CD4-positive, alpha-beta T cell (primary cell): ENCODE measurements at regions not wholly inside any gene's neighbourhood (a gene's known extent, or its start where the extent isn't known, plus 50 kb on each side); places are given as distances from the start of the nearest gene placed in this dataset.

ENCODE experiments used
- ATAC-seq: fragments of 200-7000 bp; cut with Tn5 transposase; one replicate; pipeline ENCODE4 v1.10.0; 2022; ENCODE audit warnings: mild to moderate bottlenecking; ENCODE audit not compliant: poor library complexity
- CTCF ChIA-PET: fragments of 350-600 bp; sonication (Branson Sonifier 250); formaldehyde crosslinking; loops from one replicate; lab custom pipeline; 2021; ENCODE audit warnings: antibody characterized with exemption, inconsistent platforms; lab: Charles Lee
- POLR2A ChIA-PET: fragments of 350-600 bp; sonication (Branson Sonifier 250); formaldehyde crosslinking; loops from one replicate; lab custom pipeline; 2021; ENCODE audit warnings: antibody characterized with exemption, inconsistent platforms; lab: Charles Lee
- DNase-seq, 14 experiments: peaks; one replicate each; pipeline ENCODE4 v3.0.0-alpha.2; 2013 to 2020; ENCODE audit warnings: mixed read lengths in 2 of 14
- H3K27ac ChIP-seq, 2 donors: one replicate each; pipeline versions ENCODE4 v1.5.1 to v1.7.0; 2013; ENCODE audit warnings: low read length in 2 of 2, low read depth in 1 of 2, mild to moderate bottlenecking in 1 of 2
- H3K27me3 ChIP-seq, 2 experiments: 1 replicate in 1 of 2; 2 replicates in 1 of 2; pipeline versions ENCODE4 v1.6.1 to v1.7.0; 2013; ENCODE audit warnings: low read length in 2 of 2, control low read depth in 1 of 2, mild to moderate bottlenecking in 1 of 2, moderate library complexity in 1 of 2; ENCODE audit not compliant: insufficient read depth in 2 of 2, control insufficient read depth in 1 of 2
- H3K36me3 ChIP-seq: one replicate; pipeline ENCODE4 v1.6.1; 2013; ENCODE audit warnings: low read length, control low read depth; ENCODE audit not compliant: insufficient read depth
- H3K4me1 ChIP-seq: one replicate; pipeline ENCODE4 v1.6.1; 2013; ENCODE audit warnings: low read length, control low read depth; ENCODE audit not compliant: insufficient read depth
- H3K4me3 ChIP-seq: one replicate; pipeline ENCODE4 v1.5.1; 2013; ENCODE audit warnings: mild to moderate bottlenecking, low read length, moderate library complexity
- H3K9me3 ChIP-seq, 2 experiments: 1 replicate in 1 of 2; 2 replicates in 1 of 2; pipeline versions ENCODE4 v1.6.1 to v1.7.0; 2013; ENCODE audit warnings: low read length in 2 of 2, mild to moderate bottlenecking in 2 of 2, control low read depth in 1 of 2, moderate library complexity in 1 of 2; ENCODE audit not compliant: control insufficient read depth in 1 of 2, insufficient read depth in 1 of 2
- H3K27ac Mint-ChIP-seq: one replicate; pipeline ENCODE4 v1.8.0; 2020; ENCODE audit warnings: mixed read lengths
- H3K27me3 Mint-ChIP-seq: one replicate; pipeline ENCODE4 v1.8.0; 2021; ENCODE audit warnings: mixed read lengths
- H3K36me3 Mint-ChIP-seq: one replicate; pipeline ENCODE4 v1.8.0; 2021; ENCODE audit warnings: low read depth, mixed read lengths
- H3K4me1 Mint-ChIP-seq: one replicate; pipeline ENCODE4 v1.8.0; 2021; ENCODE audit warnings: low read depth, mixed read lengths
- H3K4me3 Mint-ChIP-seq: one replicate; pipeline ENCODE4 v1.8.0; 2020; ENCODE audit warnings: mild to moderate bottlenecking, mixed read lengths
- H3K9me3 Mint-ChIP-seq: one replicate; pipeline ENCODE4 v1.8.0; 2020; ENCODE audit warnings: mixed read lengths
- CTCF ChIP-seq: fragments of 200-600 bp; IDR thresholded peaks from one replicate; pipeline ENCODE4 v1.8.0; 2022; ENCODE audit warnings: antibody characterized with exemption, mild to moderate bottlenecking
- intact Hi-C, 2 experiments: fragments of 100-400 bp; cut with DNase I in 1 of 2; cut with micrococcal nuclease in 1 of 2; formaldehyde crosslinking; loops; one replicate each; pipeline versions ENCODE4 v1.15.1 to v1.9.0; 2023 to 2025; cut with DNase I, micrococcal nuclease

DNA sequence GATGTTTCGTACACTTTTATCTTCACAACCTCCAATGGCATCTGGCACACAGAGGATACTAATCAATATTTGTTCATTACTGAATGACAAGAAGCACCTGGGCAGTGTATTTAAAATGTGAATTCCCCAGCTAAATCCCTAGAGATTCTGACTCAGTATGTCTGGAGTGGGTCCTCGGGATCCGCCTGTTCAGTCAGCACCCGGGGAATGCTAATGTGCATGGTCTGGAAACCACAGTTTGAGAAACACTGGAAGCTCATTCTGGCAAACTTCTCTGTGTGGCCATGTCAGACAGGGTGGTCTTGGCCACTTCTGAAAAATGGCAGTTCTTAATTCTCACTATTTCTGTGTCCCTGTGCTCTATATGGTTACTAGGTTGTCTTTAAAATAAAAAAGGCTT, 138.8 kb upstream of the VCX start:
- Histone ChIP-seq H3K27ac (no peak overlapping the region), H3K4me1 (no peaks in the 10 kb centered on the region), H3K9me3 (no peaks in the 10 kb centered on the region), H3K36me3 (no peaks in the 10 kb centered on the region), H3K4me3 (no peak overlapping the region), H3K27me3 (no peaks in the 10 kb centered on the region)
- no peak for TF ChIP-seq CTCF
- Mint-ChIP-seq H3K36me3 (no peaks in the 10 kb centered on the region), H3K4me1 (no peaks in the 10 kb centered on the region), H3K9me3 (no peaks in the 10 kb centered on the region), H3K27me3 (no peaks in the 10 kb centered on the region), H3K4me3 (no peak overlapping the region), H3K27ac (no peak overlapping the region)
- ATAC-seq (no peak), DNase-seq (no peak)
- ChIA-PET CTCF (no interaction called here), POLR2A (no interaction called here)
- intact Hi-C loops = no loop called here

GRCh38 chrX:7698248-7698647, 144.7 kb upstream of the VCX start:
- Histone ChIP-seq H3K27me3 (no peaks in the 10 kb centered on the region), H3K4me1 (no peaks in the 10 kb centered on the region), H3K36me3 (no peaks in the 10 kb centered on the region), H3K9me3 (no peaks in the 10 kb centered on the region), H3K4me3 (no peak overlapping the region), H3K27ac (no peak overlapping the region)
- intact Hi-C loops = no loop called here
- DNase-seq (no peak), ATAC-seq (no peak)
- CTCF ChIA-PET = no interaction called here
- Mint-ChIP-seq H3K36me3 (no peaks in the 10 kb centered on the region), H3K27me3 (no peaks in the 10 kb centered on the region), H3K4me3 (no peak overlapping the region), H3K9me3 (no peaks in the 10 kb centered on the region), H3K27ac (no peak overlapping the region), H3K4me1 (no peaks in the 10 kb centered on the region)
- POLR2A ChIA-PET = no interaction called here
- TF ChIP-seq CTCF = no peak

GRCh38 chrX:7690842-7691241, 152.1 kb upstream of the VCX start:
- Mint-ChIP-seq H3K36me3 (no peaks in the 10 kb centered on the region), H3K4me1 (no peaks in the 10 kb centered on the region), H3K27ac (no peak overlapping the region), H3K4me3 (no peak overlapping the region), H3K27me3 (no peaks in the 10 kb centered on the region), H3K9me3 (no peaks in the 10 kb centered on the region)
- Histone ChIP-seq H3K4me1 (no peaks in the 10 kb centered on the region), H3K27me3 (no peaks in the 10 kb centered on the region), H3K4me3 (no peak overlapping the region), H3K27ac (no peak overlapping the region), H3K36me3 (no peaks in the 10 kb centered on the region), H3K9me3 (no peaks in the 10 kb centered on the region)
- CTCF ChIA-PET = no interaction called here
- DNase-seq = no peak
- intact Hi-C loops = no loop called here
- TF ChIP-seq CTCF = no peak
- no peak for ATAC-seq
- POLR2A ChIA-PET = no interaction called here
